Medulla oblongata (tissue), 1 donor: ENCODE measurements at regions not wholly inside any gene's neighbourhood (a gene's known extent, or its start where the extent isn't known, plus 50 kb on each side); places are given as distances from the start of the nearest gene placed in this dataset.

Source experiments
- DNase-seq: peaks from one replicate; pipeline ENCODE4 v3.0.0-alpha.2; 2015; ENCODE audit errors: extremely low spot score

- DNase-seq: no peak
Measured at GRCh38 chr13:29713839-29714238, 118.4 kb upstream of the SLC7A1 start.

- DNase-seq: no peak
Measured at GRCh38 chr13:29711776-29712175, 116.3 kb upstream of the SLC7A1 start.

GRCh38 chr13:29710511-29710910, 115.0 kb upstream of the SLC7A1 start:
- DNase-seq: no peak

- DNase-seq: no peak
Measured at GRCh38 chr13:29709407-29710069, 114.0 kb upstream of the SLC7A1 start.

GRCh38 chr13:29707876-29708543, 112.5 kb upstream of the SLC7A1 start:
- peak; percentile 26 for DNase-seq

GRCh38 chr13:29706923-29707322, 111.4 kb upstream of the SLC7A1 start:
- peak; percentile 3 for DNase-seq

GRCh38 chr13:29704648-29705047, 109.2 kb upstream of the SLC7A1 start:
- no peak for DNase-seq

- DNase-seq: no peak
Measured at GRCh38 chr13:29703421-29703820, 107.9 kb upstream of the SLC7A1 start.

- no peak for DNase-seq
Measured at GRCh38 chr13:29702912-29703351, 107.4 kb upstream of the SLC7A1 start.

GRCh38 chr13:29698106-29698505, 102.6 kb upstream of the SLC7A1 start:
- DNase-seq: no peak

- no peak for DNase-seq
Measured at GRCh38 chr13:29696606-29697005, 101.1 kb upstream of the SLC7A1 start.

- DNase-seq: no peak
Measured at GRCh38 chr13:29693275-29693945, 97.9 kb upstream of the SLC7A1 start.

GRCh38 chr13:29689548-29689947, 94.1 kb upstream of the SLC7A1 start:
- no peak for DNase-seq

- no peak for DNase-seq
Measured at GRCh38 chr13:29688193-29688592, 92.7 kb upstream of the SLC7A1 start.

GRCh38 chr13:29684441-29684840, 89.0 kb upstream of the SLC7A1 start:
- DNase-seq: no peak

- DNase-seq: no peak
Measured at GRCh38 chr13:29683041-29683440, 87.6 kb upstream of the SLC7A1 start.

GRCh38 chr13:29681864-29682263, 86.4 kb upstream of the SLC7A1 start:
- DNase-seq: no peak

- DNase-seq: no peak
Measured at GRCh38 chr13:29679396-29680053, 84.0 kb upstream of the SLC7A1 start.

GRCh38 chr13:29677627-29678026, 82.1 kb upstream of the SLC7A1 start:
- no peak for DNase-seq

GRCh38 chr13:29676941-29677452, 81.5 kb upstream of the SLC7A1 start:
- no peak for DNase-seq

- DNase-seq: no peak
Measured at GRCh38 chr13:29676535-29676934, 81.0 kb upstream of the SLC7A1 start.

- no peak for DNase-seq
Measured at GRCh38 chr13:29674532-29674931, 79.0 kb upstream of the SLC7A1 start.
